Urinary bladder (tissue), 3 donors: ENCODE measurements at regions not wholly inside any gene's neighbourhood (a gene's known extent, or its start where the extent isn't known, plus 50 kb on each side); places are given as distances from the start of the nearest gene placed in this dataset.
"Not testable (repeated sequence)": the region's sequence is repeated elsewhere in the genome, so short reads cannot be mapped to it uniquely, and the experiment has no call there.

Experiments
- DNase-seq: peaks from one replicate; pipeline ENCODE4 v3.0.0-alpha.2; 2015; ENCODE audit errors: extremely low spot score
- H3K27ac ChIP-seq: one replicate; pipeline ENCODE4 v1.5.1; 2013; ENCODE audit warnings: low read depth, mild to moderate bottlenecking, moderate library complexity
- H3K36me3 ChIP-seq: one replicate; pipeline ENCODE4 v1.6.1; 2013; ENCODE audit warnings: mild to moderate bottlenecking, moderate library complexity; ENCODE audit not compliant: insufficient read depth
- H3K4me1 ChIP-seq: one replicate; pipeline ENCODE4 v1.6.1; 2013; ENCODE audit warnings: mild to moderate bottlenecking, moderate library complexity; ENCODE audit not compliant: insufficient read depth
- H3K4me3 ChIP-seq: one replicate; pipeline ENCODE4 v1.5.1; 2013; ENCODE audit warnings: low read depth, low read length
- WGBS: extraction: QIAGEN DNeasy Blood & Tissue Kit; methylation state at CpG from one replicate; pipeline ENCODE4 v1.1.7; 2013; 5-methylcytosine and 5-hydroxymethylcytosine counted together
- donor health status: healthy with polysubstance abuse.
- donor health status: healthy.

GRCh38 chr17:14739656-14740431 is 439.0 kb downstream of the HS3ST3B1 start:
- no peaks in the 10 kb centered on the region for H3K36me3 ChIP-seq
- H3K4me3 ChIP-seq, result no peak overlapping the region
- WGBS, result 61% methylated on average over 8 of the region's 8 CpGs
- H3K4me1 ChIP-seq, result no peaks in the 10 kb centered on the region
- H3K27ac ChIP-seq, result no peak overlapping the region
- no peak for DNase-seq

GRCh38 chr17:14738652-14738988 is 437.7 kb downstream of the HS3ST3B1 start:
- no peak for DNase-seq

GRCh38 chr17:14737984-14738651 is 437.2 kb downstream of the HS3ST3B1 start:
- WGBS, result 76% methylated on average over 12 of the region's 12 CpGs
- Histone ChIP-seq H3K27ac (no peak overlapping the region), H3K36me3 (no peaks in the 10 kb centered on the region), H3K4me1 (no peaks in the 10 kb centered on the region), H3K4me3 (no peak overlapping the region)
- no peak for DNase-seq

More at GRCh38 chr17:14738652-14738988, 437.7 kb downstream of the HS3ST3B1 start:
- H3K4me1 ChIP-seq, result no peaks in the 10 kb centered on the region
- H3K36me3 ChIP-seq, result no peaks in the 10 kb centered on the region
- WGBS, result 95% methylated on average over 7 of the region's 7 CpGs
- no peak overlapping the region for H3K27ac ChIP-seq
- H3K4me3 ChIP-seq, result no peak overlapping the region

GRCh38 chr17:14736631-14737030 is 435.8 kb downstream of the HS3ST3B1 start:
- Histone ChIP-seq H3K27ac (no peak overlapping the region), H3K4me3 (no peak overlapping the region), H3K4me1 (no peaks in the 10 kb centered on the region), H3K36me3 (no peaks in the 10 kb centered on the region)
- WGBS, result 72% methylated on average over 6 of the region's 6 CpGs
- DNase-seq, result no peak

- no peak overlapping the region for H3K27ac ChIP-seq
- H3K36me3 ChIP-seq, result no peaks in the 10 kb centered on the region
- H3K4me3 ChIP-seq, result no peak overlapping the region
- WGBS, result 87% methylated on average over 2 of the region's 2 CpGs
- H3K4me1 ChIP-seq, result no peaks in the 10 kb centered on the region
- no peak for DNase-seq
Observed at GRCh38 chr17:14733376-14733775, 432.5 kb downstream of the HS3ST3B1 start.

GRCh38 chr17:14732211-14732610 is 431.3 kb downstream of the HS3ST3B1 start:
- H3K4me3 ChIP-seq, result no peak overlapping the region
- DNase-seq, result no peak
- WGBS, result 77% methylated on average over 2 of the region's 2 CpGs
- H3K4me1 ChIP-seq, result no peaks in the 10 kb centered on the region
- H3K27ac ChIP-seq, result no peak overlapping the region
- H3K36me3 ChIP-seq, result no peaks in the 10 kb centered on the region

- no peak for DNase-seq
- Histone ChIP-seq H3K36me3 (no peaks in the 10 kb centered on the region), H3K4me1 (no peaks in the 10 kb centered on the region), H3K4me3 (no peak overlapping the region), H3K27ac (no peak overlapping the region)
- 61% methylated on average over 4 of the region's 4 CpGs for WGBS
Observed at GRCh38 chr17:14731591-14731990, 430.7 kb downstream of the HS3ST3B1 start.

GRCh38 chr17:14730821-14731220 is 429.9 kb downstream of the HS3ST3B1 start:
- Histone ChIP-seq H3K36me3 (no peaks in the 10 kb centered on the region), H3K4me1 (no peaks in the 10 kb centered on the region), H3K4me3 (no peak overlapping the region), H3K27ac (no peak overlapping the region)
- no peak for DNase-seq
- WGBS, result 95% methylated on average over 2 of the region's 2 CpGs

GRCh38 chr17:14725729-14726128 is 424.8 kb downstream of the HS3ST3B1 start:
- WGBS, result 50% methylated on average over 4 of the region's 4 CpGs
- no peak for DNase-seq
- Histone ChIP-seq H3K27ac (no peak overlapping the region), H3K36me3 (no peaks in the 10 kb centered on the region), H3K4me1 (no peaks in the 10 kb centered on the region), H3K4me3 (no peak overlapping the region)

- DNase-seq, result no peak
- Histone ChIP-seq H3K36me3 (no peaks in the 10 kb centered on the region), H3K4me3 (no peak overlapping the region), H3K27ac (no peak overlapping the region), H3K4me1 (no peaks in the 10 kb centered on the region)
- 84% methylated on average over 2 of the region's 2 CpGs for WGBS
Observed at GRCh38 chr17:14724770-14725169, 423.9 kb downstream of the HS3ST3B1 start.

- not testable (repeated sequence) for H3K4me1 ChIP-seq, H3K4me3 ChIP-seq, H3K36me3 ChIP-seq, H3K27ac ChIP-seq, DNase-seq
- WGBS, result 98% methylated on average over 1 of the region's 1 CpG
Observed at GRCh38 chr17:14723349-14723748, 422.5 kb downstream of the HS3ST3B1 start.

GRCh38 chr17:14719942-14720341 is 419.1 kb downstream of the HS3ST3B1 start:
- Histone ChIP-seq H3K4me3 (no peak overlapping the region), H3K4me1 (no peaks in the 10 kb centered on the region), H3K36me3 (no peaks in the 10 kb centered on the region), H3K27ac (no peak overlapping the region)
- WGBS, result 92% methylated on average over 3 of the region's 3 CpGs
- DNase-seq, result no peak

GRCh38 chr17:14717859-14718258 is 417.0 kb downstream of the HS3ST3B1 start:
- 82% methylated on average over 5 of the region's 5 CpGs for WGBS
- no peaks in the 10 kb centered on the region for H3K4me1 ChIP-seq

GRCh38 chr17:14715561-14715960 is 414.7 kb downstream of the HS3ST3B1 start:
- no peak for DNase-seq
- no peaks in the 10 kb centered on the region for H3K36me3 ChIP-seq
- H3K4me3 ChIP-seq, result no peak overlapping the region
- H3K27ac ChIP-seq, result no peak overlapping the region
- no peaks in the 10 kb centered on the region for H3K4me1 ChIP-seq

More at GRCh38 chr17:14717859-14718258, 417.0 kb downstream of the HS3ST3B1 start:
- Histone ChIP-seq H3K27ac (no peak overlapping the region), H3K4me3 (no peak overlapping the region), H3K36me3 (no peaks in the 10 kb centered on the region)
- DNase-seq, result no peak
